ENCODE measurements at regions not wholly inside any gene's neighbourhood (a gene's known extent, or its start where the extent isn't known, plus 50 kb on each side); places are given as distances from the start of the nearest gene placed in this dataset.
"Not testable (repeated sequence)": the region's sequence is repeated elsewhere in the genome, so short reads cannot be mapped to it uniquely, and the experiment has no call there.

DNA sequence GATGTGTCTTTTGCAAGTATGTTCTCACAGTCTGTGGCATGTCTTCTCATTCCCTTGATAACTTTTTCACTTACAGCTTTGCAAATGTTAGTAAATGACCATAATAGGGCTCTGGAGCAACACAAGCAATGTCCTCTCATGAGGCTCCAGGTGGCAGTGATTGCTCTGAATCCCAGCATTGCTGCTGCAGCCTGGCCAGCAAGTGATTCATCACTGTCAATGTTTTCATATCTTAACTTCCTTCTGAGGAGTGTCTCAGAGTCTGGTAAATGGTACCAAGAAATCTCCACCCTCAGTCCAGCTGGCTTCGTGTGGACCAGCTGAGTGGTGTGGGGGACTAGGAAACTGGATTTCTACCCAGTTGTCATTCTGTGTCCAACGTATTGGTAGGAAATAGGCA lies 139.6 kb downstream of the MYLK4 start:
- no peak overlapping the region for H3K27ac ChIP-seq (ENCODE audit: low read depth, low read length)
- CTCF ChIA-PET: no interaction called here

DNA sequence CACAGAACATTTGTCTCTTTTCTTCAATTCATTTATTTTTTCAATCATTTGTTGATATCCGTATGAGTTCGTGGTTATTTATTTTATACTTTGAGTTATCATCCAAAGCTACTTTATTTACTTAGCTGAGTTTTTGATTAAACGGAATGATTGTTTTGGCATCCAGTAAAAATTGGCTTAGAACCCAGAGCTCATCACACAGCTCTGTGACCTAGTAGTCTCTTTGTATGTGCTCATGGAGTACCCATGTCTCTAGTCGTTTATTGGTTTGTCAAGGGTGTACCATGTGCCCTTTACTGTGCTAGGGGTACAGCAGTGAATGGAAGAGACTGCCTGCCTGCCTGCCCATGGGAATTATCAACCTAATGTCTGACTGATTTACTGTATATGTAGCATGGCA lies 142.2 kb downstream of the MYLK4 start:
- no peaks in the 10 kb centered on the region for H3K4me1 Mint-ChIP-seq
- peaks cover 9 to 22% of the 10 kb centered on the region in 2 donors for H3K27me3 Mint-ChIP-seq
- POLR2A ChIA-PET: no interaction called here
- CTCF ChIA-PET: interaction anchor here (0.5 kb wide), 1 partner anchor 29 kb away, joined by 3 read pairs; no protein-coding TSS in a partner anchor
- no peak overlapping the region for H3K27ac Mint-ChIP-seq
- Histone ChIP-seq H3K27ac (ENCODE audit: low read depth, low read length) (no peak overlapping the region), H3K4me1 (ENCODE audit: insufficient read depth, low read length) (no peaks in the 10 kb centered on the region), H3K4me3 (ENCODE audit: low read length) (no peak overlapping the region), H3K27me3 (ENCODE audit: insufficient read depth, low read length, poor library complexity, severe bottlenecking) (no peaks in the 10 kb centered on the region), H3K9me3 (ENCODE audit: low read length) (no peaks in the 10 kb centered on the region), H3K36me3 (ENCODE audit: insufficient read depth, low read length) (no peaks in the 10 kb centered on the region)
- H3K36me3 Mint-ChIP-seq: no peaks in the 10 kb centered on the region
- no peak overlapping the region for H3K4me3 Mint-ChIP-seq
- no peaks in the 10 kb centered on the region for H3K9me3 Mint-ChIP-seq
- DNase-seq: no peak

More for the DNA sequence above, 139.6 kb downstream of the MYLK4 start:
- peaks cover 0 to 5% (median 0%) of the 10 kb centered on the region in 5 donors for H3K9me3 Mint-ChIP-seq
- H3K4me3 Mint-ChIP-seq: no peak overlapping the region
- H3K9me3 ChIP-seq (ENCODE audit: low read length): no peaks in the 10 kb centered on the region
- no peaks in the 10 kb centered on the region for H3K36me3 Mint-ChIP-seq
- POLR2A ChIA-PET: no interaction called here
- no peaks in the 10 kb centered on the region for H3K4me1 ChIP-seq (ENCODE audit: insufficient read depth, low read length)
- peaks cover 4 to 32% of the 10 kb centered on the region in 2 donors for H3K27me3 Mint-ChIP-seq
- no peak overlapping the region for H3K4me3 ChIP-seq (ENCODE audit: low read length)
- H3K4me1 Mint-ChIP-seq: no peaks in the 10 kb centered on the region
- DNase-seq: no peak
- H3K36me3 ChIP-seq (ENCODE audit: insufficient read depth, low read length): no peaks in the 10 kb centered on the region
- no peaks in the 10 kb centered on the region for H3K27me3 ChIP-seq (ENCODE audit: insufficient read depth, low read length, poor library complexity, severe bottlenecking)
- H3K27ac Mint-ChIP-seq: no peak overlapping the region

DNA sequence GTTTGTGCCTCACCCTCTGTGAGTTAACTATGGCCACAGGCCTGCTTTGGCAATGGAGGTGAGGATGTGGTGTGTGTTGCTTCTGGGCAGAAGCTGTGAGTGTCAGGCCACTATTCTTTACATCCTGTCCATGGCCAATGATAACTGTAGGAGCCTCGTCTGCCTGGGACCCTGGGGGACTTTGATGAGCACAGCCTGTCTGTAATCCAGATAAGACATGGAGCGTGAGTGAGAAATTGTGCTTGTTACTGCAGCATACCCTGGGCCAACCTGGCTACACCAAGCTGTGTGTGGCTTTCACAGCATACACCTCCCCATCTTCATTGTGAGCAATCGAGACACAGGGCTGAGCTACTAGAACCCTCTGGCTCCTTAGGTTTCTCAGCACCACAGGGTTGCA lies 150.4 kb downstream of the MYLK4 start:
- Mint-ChIP-seq H3K4me3 (no peak overlapping the region), H3K36me3 (no peaks in the 10 kb centered on the region), H3K27ac (no peak overlapping the region), H3K4me1 (no peaks in the 10 kb centered on the region), H3K27me3 (peaks cover 15 to 24% of the 10 kb centered on the region in 2 donors), H3K9me3 (no peaks in the 10 kb centered on the region)
- no peaks in the 10 kb centered on the region for H3K4me1 ChIP-seq (ENCODE audit: insufficient read depth, low read length)
- no peaks in the 10 kb centered on the region for H3K9me3 ChIP-seq (ENCODE audit: low read length)
- POLR2A ChIA-PET: no interaction called here
- CTCF ChIA-PET: no interaction called here
- H3K36me3 ChIP-seq (ENCODE audit: insufficient read depth, low read length): no peaks in the 10 kb centered on the region
- no peak overlapping the region for H3K27ac ChIP-seq (ENCODE audit: low read depth, low read length)
- H3K4me3 ChIP-seq (ENCODE audit: low read length): no peak overlapping the region
- no peaks in the 10 kb centered on the region for H3K27me3 ChIP-seq (ENCODE audit: insufficient read depth, low read length, poor library complexity, severe bottlenecking)
- DNase-seq: no peak

DNA sequence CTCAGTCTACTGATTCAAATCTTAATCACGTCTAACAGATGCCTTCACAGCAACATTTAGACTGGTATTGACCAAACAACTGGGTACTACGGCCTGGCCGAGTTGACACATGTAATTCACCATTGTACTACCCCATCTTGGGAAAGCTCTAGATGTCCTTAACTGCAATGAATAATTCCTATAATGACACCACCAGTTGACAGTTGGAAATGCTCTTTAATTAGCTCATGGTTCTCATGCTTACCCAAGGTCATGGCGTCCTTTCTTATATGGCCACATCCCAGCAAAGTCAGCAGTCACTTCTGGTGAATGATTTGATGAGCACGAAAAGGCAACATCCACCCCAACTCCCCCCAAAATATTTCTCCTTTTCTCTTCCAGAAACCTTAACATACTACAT lies 150.9 kb downstream of the MYLK4 start:
- Mint-ChIP-seq H3K27me3 (peaks cover 15 to 24% of the 10 kb centered on the region in 2 donors), H3K36me3 (no peaks in the 10 kb centered on the region), H3K9me3 (no peaks in the 10 kb centered on the region), H3K27ac (no peak overlapping the region), H3K4me3 (no peak overlapping the region), H3K4me1 (no peaks in the 10 kb centered on the region)
- no peak for DNase-seq
- Histone ChIP-seq H3K27ac (ENCODE audit: low read depth, low read length) (no peak overlapping the region), H3K4me3 (ENCODE audit: low read length) (no peak overlapping the region), H3K4me1 (ENCODE audit: insufficient read depth, low read length) (no peaks in the 10 kb centered on the region), H3K36me3 (ENCODE audit: insufficient read depth, low read length) (no peaks in the 10 kb centered on the region), H3K9me3 (ENCODE audit: low read length) (no peaks in the 10 kb centered on the region), H3K27me3 (ENCODE audit: insufficient read depth, low read length, poor library complexity, severe bottlenecking) (no peaks in the 10 kb centered on the region)
- ChIA-PET POLR2A (no interaction called here), CTCF (no interaction called here)

DNA sequence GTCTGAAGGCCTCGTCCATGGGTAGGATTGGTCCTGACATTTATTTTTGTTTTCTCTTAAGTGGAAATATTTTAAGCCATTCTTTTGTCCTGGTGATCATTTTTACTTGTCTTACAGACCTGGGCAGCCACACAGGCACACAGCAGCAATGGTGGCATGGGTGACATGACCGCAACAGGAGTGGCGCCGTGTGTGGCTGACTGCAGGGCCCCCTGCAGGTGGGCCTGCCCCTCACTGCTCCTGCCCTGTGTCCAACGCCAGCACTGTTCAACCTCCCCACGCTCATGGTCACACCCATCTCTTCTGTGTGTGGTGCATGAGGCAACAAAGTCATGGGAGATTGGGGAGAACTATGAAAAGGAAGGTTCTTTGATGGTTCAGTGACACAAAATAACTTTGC lies 151.9 kb downstream of the MYLK4 start:
- no peak for DNase-seq
- Histone ChIP-seq H3K9me3 (ENCODE audit: low read length) (no peaks in the 10 kb centered on the region), H3K4me3 (ENCODE audit: low read length) (no peak overlapping the region), H3K4me1 (ENCODE audit: insufficient read depth, low read length) (no peaks in the 10 kb centered on the region), H3K27me3 (ENCODE audit: insufficient read depth, low read length, poor library complexity, severe bottlenecking) (no peaks in the 10 kb centered on the region), H3K36me3 (ENCODE audit: insufficient read depth, low read length) (no peaks in the 10 kb centered on the region), H3K27ac (ENCODE audit: low read depth, low read length) (no peak overlapping the region)
- no peaks in the 10 kb centered on the region for H3K9me3 Mint-ChIP-seq
- POLR2A ChIA-PET: no interaction called here
- no peak overlapping the region for H3K4me3 Mint-ChIP-seq
- H3K36me3 Mint-ChIP-seq: no peaks in the 10 kb centered on the region
- H3K27ac Mint-ChIP-seq: no peak overlapping the region
- CTCF ChIA-PET: no interaction called here
- H3K27me3 Mint-ChIP-seq: peaks cover 14 to 22% of the 10 kb centered on the region in 2 donors
- H3K4me1 Mint-ChIP-seq: no peaks in the 10 kb centered on the region

DNA sequence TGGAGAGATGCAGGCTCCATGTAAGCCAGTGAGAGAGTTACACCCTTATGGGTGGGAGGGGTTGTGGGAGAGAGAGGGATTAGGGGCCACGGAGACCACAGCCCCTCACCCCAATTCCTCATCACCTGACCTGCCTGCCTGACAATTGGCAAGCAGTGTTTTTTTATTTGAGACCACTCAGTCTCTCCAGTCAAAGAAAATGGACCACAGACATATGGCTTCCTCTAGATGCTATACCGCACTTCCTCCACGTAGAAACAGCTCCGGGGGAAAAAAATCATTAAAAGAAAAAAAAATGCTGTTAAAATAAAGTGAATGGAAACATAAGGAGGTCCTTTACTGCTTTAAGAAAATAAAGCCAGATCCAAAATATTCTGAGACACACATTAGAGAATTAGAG lies 152.7 kb downstream of the MYLK4 start:
- no peaks in the 10 kb centered on the region for H3K4me1 Mint-ChIP-seq
- H3K9me3 Mint-ChIP-seq: no peaks in the 10 kb centered on the region
- no peak overlapping the region for H3K4me3 ChIP-seq (ENCODE audit: low read length)
- H3K36me3 Mint-ChIP-seq: no peaks in the 10 kb centered on the region
- CTCF ChIA-PET: no interaction called here
- no peaks in the 10 kb centered on the region for H3K4me1 ChIP-seq (ENCODE audit: insufficient read depth, low read length)
- H3K27me3 Mint-ChIP-seq: peaks cover 16 to 24% of the 10 kb centered on the region in 2 donors
- POLR2A ChIA-PET: no interaction called here
- no peaks in the 10 kb centered on the region for H3K9me3 ChIP-seq (ENCODE audit: low read length)
- no peak overlapping the region for H3K4me3 Mint-ChIP-seq
- DNase-seq: no peak
- H3K27ac ChIP-seq (ENCODE audit: low read depth, low read length): no peak overlapping the region
- no peak overlapping the region for H3K27ac Mint-ChIP-seq
- no peaks in the 10 kb centered on the region for H3K36me3 ChIP-seq (ENCODE audit: insufficient read depth, low read length)
- H3K27me3 ChIP-seq (ENCODE audit: insufficient read depth, low read length, poor library complexity, severe bottlenecking): no peaks in the 10 kb centered on the region

DNA sequence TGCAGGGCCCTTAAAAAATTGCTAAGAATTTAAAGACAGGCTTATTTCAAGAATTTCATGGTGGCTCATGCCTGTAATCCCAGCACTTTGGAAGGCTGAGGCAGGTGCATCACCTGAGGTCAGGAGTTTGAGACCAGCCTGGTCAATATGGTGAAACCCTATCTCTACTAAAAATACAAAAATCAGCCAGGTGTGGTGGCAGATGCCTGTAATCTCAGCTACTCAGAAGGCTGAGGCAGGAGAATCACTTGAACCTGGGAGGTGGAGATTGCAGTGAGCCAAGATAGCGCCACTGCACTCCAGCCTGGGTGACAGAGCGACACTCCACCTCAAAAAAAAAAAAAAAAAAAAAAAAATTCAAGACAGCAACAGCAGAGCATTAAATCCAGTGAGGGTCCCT lies 153.3 kb downstream of the MYLK4 start:
- DNase-seq; CTCF ChIA-PET; H3K27ac ChIP-seq (ENCODE audit: low read depth, low read length); H3K4me1 Mint-ChIP-seq; H3K36me3 Mint-ChIP-seq; H3K36me3 ChIP-seq (ENCODE audit: insufficient read depth, low read length); H3K4me1 ChIP-seq (ENCODE audit: insufficient read depth, low read length); H3K9me3 Mint-ChIP-seq; H3K9me3 ChIP-seq (ENCODE audit: low read length); H3K27ac Mint-ChIP-seq; H3K4me3 Mint-ChIP-seq; POLR2A ChIA-PET; H3K4me3 ChIP-seq (ENCODE audit: low read length); H3K27me3 ChIP-seq (ENCODE audit: insufficient read depth, low read length, poor library complexity, severe bottlenecking): not testable (repeated sequence)
- H3K27me3 Mint-ChIP-seq: peaks cover 16 to 28% of the 10 kb centered on the region in 2 donors

DNA sequence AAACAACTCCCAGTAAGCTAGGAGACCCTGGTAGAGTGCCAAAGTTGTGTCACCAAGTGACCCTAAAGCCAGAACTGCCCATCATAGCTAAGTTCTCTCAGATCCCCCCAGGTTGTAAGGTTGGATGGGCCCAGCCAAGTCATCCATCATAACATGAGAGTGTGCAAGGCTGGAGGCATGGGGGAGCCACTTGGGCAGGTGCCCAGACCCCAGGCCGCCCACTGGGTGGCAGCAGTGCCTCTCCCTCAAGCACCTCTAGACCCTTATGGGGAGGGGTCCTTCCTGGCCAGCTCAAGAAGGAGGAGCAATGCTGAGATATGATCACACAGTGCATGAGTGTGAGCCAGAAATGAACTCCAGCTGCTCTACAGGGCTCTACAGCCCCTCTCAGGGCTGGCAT lies 154.5 kb downstream of the MYLK4 start:
- ChIA-PET CTCF (no interaction called here), POLR2A (no interaction called here)
- DNase-seq: no peak
- H3K36me3 ChIP-seq (ENCODE audit: insufficient read depth, low read length): no peaks in the 10 kb centered on the region
- H3K27me3 Mint-ChIP-seq: peaks cover 16 to 29% of the 10 kb centered on the region in 2 donors
- no peaks in the 10 kb centered on the region for H3K4me1 Mint-ChIP-seq
- no peak overlapping the region for H3K27ac Mint-ChIP-seq
- H3K27ac ChIP-seq (ENCODE audit: low read depth, low read length): no peak overlapping the region
- no peak overlapping the region for H3K4me3 ChIP-seq (ENCODE audit: low read length)
- H3K9me3 ChIP-seq (ENCODE audit: low read length): no peaks in the 10 kb centered on the region
- no peaks in the 10 kb centered on the region for H3K36me3 Mint-ChIP-seq
- H3K9me3 Mint-ChIP-seq: no peaks in the 10 kb centered on the region
- no peaks in the 10 kb centered on the region for H3K4me1 ChIP-seq (ENCODE audit: insufficient read depth, low read length)
- H3K27me3 ChIP-seq (ENCODE audit: insufficient read depth, low read length, poor library complexity, severe bottlenecking): no peaks in the 10 kb centered on the region
- H3K4me3 Mint-ChIP-seq: no peak overlapping the region

DNA sequence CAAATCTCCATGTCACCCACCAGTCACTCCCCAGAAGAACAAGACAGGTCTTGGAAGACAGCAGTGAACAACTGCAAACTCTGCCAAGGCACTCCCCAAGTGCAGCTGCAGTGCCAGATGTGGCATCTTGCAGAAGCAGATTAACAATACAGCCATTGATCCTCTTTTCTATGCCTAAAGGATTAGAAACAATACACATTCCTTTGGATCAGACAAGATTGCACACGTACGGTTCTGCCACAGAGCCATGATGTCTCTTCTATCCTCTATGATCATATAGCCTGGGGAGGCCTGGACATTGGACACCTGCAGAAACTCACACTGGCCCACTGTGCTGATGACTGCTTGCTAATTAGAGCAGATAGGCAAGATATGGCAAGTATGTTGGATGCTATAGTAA lies 155.9 kb downstream of the MYLK4 start:
- H3K27ac ChIP-seq (ENCODE audit: low read depth, low read length): no peak overlapping the region
- Mint-ChIP-seq H3K27ac (no peak overlapping the region), H3K27me3 (peaks cover 17 to 33% of the 10 kb centered on the region in 2 donors), H3K4me1 (no peaks in the 10 kb centered on the region), H3K4me3 (no peak overlapping the region), H3K9me3 (no peaks in the 10 kb centered on the region), H3K36me3 (no peaks in the 10 kb centered on the region)
- no peaks in the 10 kb centered on the region for H3K27me3 ChIP-seq (ENCODE audit: insufficient read depth, low read length, poor library complexity, severe bottlenecking)
- no peak for DNase-seq
- ChIA-PET POLR2A (no interaction called here), CTCF (no interaction called here)
- H3K4me1 ChIP-seq (ENCODE audit: insufficient read depth, low read length): no peaks in the 10 kb centered on the region
- H3K4me3 ChIP-seq (ENCODE audit: low read length): no peak overlapping the region
- H3K9me3 ChIP-seq (ENCODE audit: low read length): no peaks in the 10 kb centered on the region
- no peaks in the 10 kb centered on the region for H3K36me3 ChIP-seq (ENCODE audit: insufficient read depth, low read length)

Data from CD8-positive, alpha-beta memory T cell (primary cell).